HL-60 (cell line): ENCODE measurements at regions not wholly inside any gene's neighbourhood (a gene's known extent, or its start where the extent isn't known, plus 50 kb on each side); places are given as distances from the start of the nearest gene placed in this dataset.

Source experiments
- POLR2AphosphoS5 ChIP-seq: IDR thresholded peaks from 2 replicates; pipeline ENCODE4 v1.6.1; 2012; ENCODE audit warnings: low read depth
- SPI1 ChIP-seq: IDR thresholded peaks from 2 replicates; pipeline ENCODE4 v1.6.1; 2012; ENCODE audit warnings: low read depth, mild to moderate bottlenecking, borderline replicate concordance
- TF ChIP-seq, protein P1 (sequence below): IDR thresholded peaks from one replicate; pipeline ENCODE4 v1.5.1; 2011; ENCODE audit warnings: low read length, control low read depth, inconsistent platforms; ENCODE audit not compliant: insufficient read depth
- TF ChIP-seq, protein P2 (sequence below): IDR thresholded peaks from 2 replicates; pipeline ENCODE4 v1.6.1; 2012; ENCODE audit warnings: low read depth; ENCODE audit not compliant: insufficient replicate concordance

DNA sequence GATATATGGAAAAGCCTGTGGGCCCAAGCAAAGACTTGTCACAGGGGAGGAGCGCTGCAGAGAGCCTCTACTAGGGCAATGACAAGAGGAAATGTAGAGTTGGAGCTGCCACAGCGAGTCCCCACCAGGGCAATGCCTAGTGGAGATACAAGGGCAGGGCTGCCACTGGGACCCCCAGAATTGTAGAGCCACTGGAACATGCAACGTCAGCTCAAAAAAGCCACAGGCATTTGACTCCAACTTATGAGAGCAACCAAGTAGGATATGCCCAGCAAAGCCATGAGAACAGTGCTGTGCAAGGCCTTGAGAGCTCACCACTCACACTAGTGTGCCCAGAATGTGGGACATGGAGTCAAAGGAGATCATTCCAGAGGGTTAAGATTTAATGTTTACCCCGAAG, 63.7 kb upstream of the CAMK1G start:
- TF ChIP-seq, protein P1, sequence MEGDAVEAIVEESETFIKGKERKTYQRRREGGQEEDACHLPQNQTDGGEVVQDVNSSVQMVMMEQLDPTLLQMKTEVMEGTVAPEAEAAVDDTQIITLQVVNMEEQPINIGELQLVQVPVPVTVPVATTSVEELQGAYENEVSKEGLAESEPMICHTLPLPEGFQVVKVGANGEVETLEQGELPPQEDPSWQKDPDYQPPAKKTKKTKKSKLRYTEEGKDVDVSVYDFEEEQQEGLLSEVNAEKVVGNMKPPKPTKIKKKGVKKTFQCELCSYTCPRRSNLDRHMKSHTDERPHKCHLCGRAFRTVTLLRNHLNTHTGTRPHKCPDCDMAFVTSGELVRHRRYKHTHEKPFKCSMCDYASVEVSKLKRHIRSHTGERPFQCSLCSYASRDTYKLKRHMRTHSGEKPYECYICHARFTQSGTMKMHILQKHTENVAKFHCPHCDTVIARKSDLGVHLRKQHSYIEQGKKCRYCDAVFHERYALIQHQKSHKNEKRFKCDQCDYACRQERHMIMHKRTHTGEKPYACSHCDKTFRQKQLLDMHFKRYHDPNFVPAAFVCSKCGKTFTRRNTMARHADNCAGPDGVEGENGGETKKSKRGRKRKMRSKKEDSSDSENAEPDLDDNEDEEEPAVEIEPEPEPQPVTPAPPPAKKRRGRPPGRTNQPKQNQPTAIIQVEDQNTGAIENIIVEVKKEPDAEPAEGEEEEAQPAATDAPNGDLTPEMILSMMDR: no peak
- no peak for TF ChIP-seq SPI1
- no peak for TF ChIP-seq POLR2AphosphoS5
- TF ChIP-seq, protein P2, sequence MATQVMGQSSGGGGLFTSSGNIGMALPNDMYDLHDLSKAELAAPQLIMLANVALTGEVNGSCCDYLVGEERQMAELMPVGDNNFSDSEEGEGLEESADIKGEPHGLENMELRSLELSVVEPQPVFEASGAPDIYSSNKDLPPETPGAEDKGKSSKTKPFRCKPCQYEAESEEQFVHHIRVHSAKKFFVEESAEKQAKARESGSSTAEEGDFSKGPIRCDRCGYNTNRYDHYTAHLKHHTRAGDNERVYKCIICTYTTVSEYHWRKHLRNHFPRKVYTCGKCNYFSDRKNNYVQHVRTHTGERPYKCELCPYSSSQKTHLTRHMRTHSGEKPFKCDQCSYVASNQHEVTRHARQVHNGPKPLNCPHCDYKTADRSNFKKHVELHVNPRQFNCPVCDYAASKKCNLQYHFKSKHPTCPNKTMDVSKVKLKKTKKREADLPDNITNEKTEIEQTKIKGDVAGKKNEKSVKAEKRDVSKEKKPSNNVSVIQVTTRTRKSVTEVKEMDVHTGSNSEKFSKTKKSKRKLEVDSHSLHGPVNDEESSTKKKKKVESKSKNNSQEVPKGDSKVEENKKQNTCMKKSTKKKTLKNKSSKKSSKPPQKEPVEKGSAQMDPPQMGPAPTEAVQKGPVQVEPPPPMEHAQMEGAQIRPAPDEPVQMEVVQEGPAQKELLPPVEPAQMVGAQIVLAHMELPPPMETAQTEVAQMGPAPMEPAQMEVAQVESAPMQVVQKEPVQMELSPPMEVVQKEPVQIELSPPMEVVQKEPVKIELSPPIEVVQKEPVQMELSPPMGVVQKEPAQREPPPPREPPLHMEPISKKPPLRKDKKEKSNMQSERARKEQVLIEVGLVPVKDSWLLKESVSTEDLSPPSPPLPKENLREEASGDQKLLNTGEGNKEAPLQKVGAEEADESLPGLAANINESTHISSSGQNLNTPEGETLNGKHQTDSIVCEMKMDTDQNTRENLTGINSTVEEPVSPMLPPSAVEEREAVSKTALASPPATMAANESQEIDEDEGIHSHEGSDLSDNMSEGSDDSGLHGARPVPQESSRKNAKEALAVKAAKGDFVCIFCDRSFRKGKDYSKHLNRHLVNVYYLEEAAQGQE: no peak
